ENCODE measurements at regions not wholly inside any gene's neighbourhood (a gene's known extent, or its start where the extent isn't known, plus 50 kb on each side); places are given as distances from the start of the nearest gene placed in this dataset.

DNA sequence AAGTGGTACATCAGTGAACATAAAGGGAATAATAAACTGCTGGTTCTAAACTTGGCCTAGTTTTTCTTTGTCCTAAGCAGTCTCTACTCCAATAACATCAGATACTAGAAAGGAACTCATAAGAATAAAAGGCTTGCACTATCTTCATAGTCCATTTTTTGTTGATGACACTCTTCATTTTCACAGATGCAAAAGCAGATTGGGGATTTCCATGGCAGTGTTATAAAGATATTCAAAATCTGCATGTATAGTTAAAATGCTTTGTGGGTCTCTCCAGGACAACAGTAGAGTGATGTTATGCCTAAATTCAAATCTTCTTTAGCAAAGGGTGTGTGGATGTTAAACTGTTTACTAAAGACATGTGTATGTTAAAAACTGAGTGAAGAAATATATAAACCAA lies 745.8 kb downstream of the TRHDE start:
- H3K36me3 ChIP-seq, result no peaks in the 10 kb centered on the region
- no peaks in the 10 kb centered on the region for H4K20me1 ChIP-seq
- H3K27ac ChIP-seq, result no peak overlapping the region
- H3K4me3 ChIP-seq, result no peak overlapping the region
- H3K4me2 ChIP-seq, result no peak overlapping the region
- no peaks in the 10 kb centered on the region for H3K27me3 ChIP-seq
- no peaks in the 10 kb centered on the region for H3K9me3 ChIP-seq
- H3K9ac ChIP-seq, result no peak overlapping the region
- no peaks in the 10 kb centered on the region for H3K4me1 ChIP-seq
- TF ChIP-seq Cebpa-rat (IDR thresholded peaks at IDR 0.05), result no peak

DNA sequence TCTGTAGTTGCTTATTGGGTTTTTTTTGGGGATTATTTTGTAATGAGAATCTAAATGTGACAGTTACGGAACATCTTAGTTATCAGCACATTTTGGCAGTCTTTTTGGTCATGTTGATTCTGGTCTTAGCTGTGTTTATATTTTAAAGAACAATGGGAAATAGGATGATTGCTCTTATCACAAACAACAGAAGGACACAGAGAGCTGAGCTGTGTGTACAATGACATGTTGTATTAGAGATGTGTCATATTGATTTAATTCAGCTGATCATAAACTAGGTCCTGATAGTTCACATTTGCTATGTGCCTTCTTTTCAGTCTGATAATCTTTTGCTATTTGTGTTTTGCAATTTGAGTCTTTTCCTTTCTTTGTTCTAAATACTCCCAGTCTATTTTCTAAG lies 781.7 kb downstream of the TRHDE start:
- H3K4me1 ChIP-seq, result no peaks in the 10 kb centered on the region

DNA sequence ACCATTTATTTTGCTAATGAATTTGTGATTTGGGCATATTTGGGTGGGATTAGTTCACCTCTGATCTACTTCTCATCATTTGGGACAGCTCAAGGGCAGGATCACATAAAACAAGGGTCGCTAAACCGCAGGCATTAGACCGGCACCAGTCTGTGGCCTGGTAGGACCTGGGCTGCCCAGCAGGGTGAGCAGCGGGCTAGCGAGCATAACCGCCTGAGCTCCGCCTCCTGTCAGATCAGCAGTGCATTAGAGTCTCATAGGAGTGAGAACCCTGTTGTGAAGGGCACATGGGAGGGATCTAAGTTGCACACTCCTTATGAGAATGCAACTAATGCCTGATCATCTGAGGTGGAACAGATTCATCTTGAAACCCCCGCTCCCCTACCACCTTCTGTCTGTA lies 785.3 kb downstream of the TRHDE start:
- H3K4me2 ChIP-seq, result no peak overlapping the region
- no peaks in the 10 kb centered on the region for H3K36me3 ChIP-seq
- no peaks in the 10 kb centered on the region for H3K27me3 ChIP-seq
- H3K27ac ChIP-seq, result no peak overlapping the region
- no peaks in the 10 kb centered on the region for H3K9me3 ChIP-seq
- H3K4me1 ChIP-seq, result no peaks in the 10 kb centered on the region
- no peak overlapping the region for H3K4me3 ChIP-seq
- no peak overlapping the region for H3K9ac ChIP-seq
- H4K20me1 ChIP-seq, result no peaks in the 10 kb centered on the region
- no peak for TF ChIP-seq Cebpa-rat (IDR thresholded peaks at IDR 0.05)

More for the DNA sequence above, 781.7 kb downstream of the TRHDE start:
- Histone ChIP-seq H3K9ac (no peak overlapping the region), H3K4me3 (no peak overlapping the region), H4K20me1 (no peaks in the 10 kb centered on the region), H3K27ac (no peak overlapping the region), H3K36me3 (no peaks in the 10 kb centered on the region), H3K4me2 (no peak overlapping the region), H3K9me3 (no peaks in the 10 kb centered on the region), H3K27me3 (no peaks in the 10 kb centered on the region)
- no peak for TF ChIP-seq Cebpa-rat (IDR thresholded peaks at IDR 0.05)

DNA sequence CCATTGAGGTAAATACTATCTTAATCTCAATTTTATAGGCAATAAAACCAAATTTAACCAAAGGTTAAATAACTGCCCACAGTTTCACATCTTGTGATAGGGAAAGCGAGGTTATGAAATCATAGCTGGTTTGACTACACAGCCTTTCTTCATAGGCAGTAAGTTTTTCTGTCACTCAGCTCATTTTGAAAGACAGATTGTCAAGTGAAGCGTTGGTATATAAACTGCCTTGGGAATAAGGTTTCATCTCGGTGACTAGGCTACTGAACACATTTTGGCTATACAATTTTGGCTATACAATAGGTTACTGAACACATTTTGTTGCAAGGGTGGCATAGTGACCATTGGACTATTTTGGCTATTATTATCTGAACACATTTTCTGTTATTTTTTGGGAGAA lies 793.7 kb downstream of the TRHDE start:
- Histone ChIP-seq H3K36me3 (no peaks in the 10 kb centered on the region), H3K27me3 (no peaks in the 10 kb centered on the region), H3K4me1 (no peaks in the 10 kb centered on the region), H4K20me1 (no peaks in the 10 kb centered on the region), H3K27ac (no peak overlapping the region), H3K9ac (no peak overlapping the region), H3K4me2 (no peak overlapping the region), H3K4me3 (no peak overlapping the region), H3K9me3 (no peaks in the 10 kb centered on the region)
- TF ChIP-seq Cebpa-rat (IDR thresholded peaks at IDR 0.05), result no peak

DNA sequence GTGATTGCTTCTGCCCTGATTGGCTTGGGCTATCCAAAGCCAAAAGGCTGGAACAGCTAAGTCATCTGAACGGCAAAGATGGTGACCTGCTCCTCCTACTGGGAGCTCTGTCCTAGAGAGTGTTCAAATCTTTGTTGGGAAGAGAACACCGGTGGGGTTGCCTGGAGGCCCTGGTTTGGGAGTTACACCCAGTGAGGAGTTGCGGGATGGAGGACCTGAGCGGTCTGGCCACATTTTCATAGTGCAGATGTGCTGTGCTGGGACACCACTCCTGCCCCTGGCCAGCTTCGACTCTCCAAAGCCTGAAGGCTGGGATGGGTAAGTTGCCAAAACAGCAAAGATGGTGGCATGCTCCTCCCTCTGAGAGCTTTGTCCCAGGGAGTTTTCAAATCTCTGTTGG lies 795.4 kb downstream of the TRHDE start:
- Histone ChIP-seq H3K36me3 (no peaks in the 10 kb centered on the region), H3K9me3 (no peaks in the 10 kb centered on the region), H3K4me2 (no peak overlapping the region), H3K27me3 (no peaks in the 10 kb centered on the region), H3K27ac (no peak overlapping the region), H3K4me3 (no peak overlapping the region), H3K9ac (no peak overlapping the region), H4K20me1 (no peaks in the 10 kb centered on the region), H3K4me1 (no peaks in the 10 kb centered on the region)
- TF ChIP-seq Cebpa-rat (IDR thresholded peaks at IDR 0.05), result no peak

DNA sequence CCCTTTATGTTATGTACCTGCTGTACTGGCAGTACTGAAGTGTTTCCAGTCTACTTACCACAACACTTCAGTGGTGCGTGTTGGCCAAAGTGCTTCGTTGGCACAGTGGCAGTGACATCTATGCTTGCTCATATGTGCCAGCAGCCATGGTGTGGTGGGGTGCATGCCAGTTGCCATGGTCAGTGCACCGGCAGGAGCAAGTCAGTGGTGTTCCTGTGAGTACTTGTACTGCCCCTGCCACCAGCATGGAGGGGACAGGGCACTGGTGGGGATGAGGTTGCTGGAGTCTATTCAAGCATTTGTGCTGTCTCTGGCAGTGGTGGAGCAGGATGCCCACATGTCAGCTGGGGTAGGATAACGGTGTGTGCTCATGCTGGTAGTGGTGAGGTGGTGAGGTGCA lies 800.0 kb downstream of the TRHDE start:
- Histone ChIP-seq H3K36me3 (no peaks in the 10 kb centered on the region), H3K4me2 (no peak overlapping the region), H3K9me3 (no peaks in the 10 kb centered on the region), H3K9ac (no peak overlapping the region), H3K27me3 (no peaks in the 10 kb centered on the region), H3K4me3 (no peak overlapping the region), H3K4me1 (no peaks in the 10 kb centered on the region), H4K20me1 (no peaks in the 10 kb centered on the region), H3K27ac (no peak overlapping the region)
- TF ChIP-seq Cebpa-rat (IDR thresholded peaks at IDR 0.05), result no peak

DNA sequence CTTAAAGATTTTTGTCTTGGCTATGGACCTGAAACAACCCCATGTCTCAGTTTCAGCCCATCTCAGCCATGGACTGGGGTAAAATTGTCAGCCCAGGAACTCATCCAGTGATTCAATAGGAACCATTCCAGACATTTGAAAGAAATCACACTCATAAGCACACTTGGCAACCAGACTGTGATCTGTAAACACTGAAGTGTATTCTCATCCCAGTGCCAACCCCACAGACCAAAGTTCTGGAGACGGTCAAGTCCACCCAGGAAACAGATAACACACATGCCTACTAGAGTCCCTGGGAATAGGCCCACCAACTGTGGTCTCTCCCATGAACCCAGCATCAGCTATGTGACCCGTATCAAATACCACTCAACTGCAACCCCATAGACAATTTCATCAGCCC lies 804.6 kb downstream of the TRHDE start:
- Histone ChIP-seq H3K9me3 (no peaks in the 10 kb centered on the region), H3K4me1 (no peaks in the 10 kb centered on the region), H3K27ac (no peak overlapping the region), H4K20me1 (no peaks in the 10 kb centered on the region), H3K9ac (no peak overlapping the region), H3K4me3 (no peak overlapping the region), H3K36me3 (no peaks in the 10 kb centered on the region), H3K27me3 (no peaks in the 10 kb centered on the region), H3K4me2 (no peak overlapping the region)
- TF ChIP-seq Cebpa-rat (IDR thresholded peaks at IDR 0.05), result no peak

DNA sequence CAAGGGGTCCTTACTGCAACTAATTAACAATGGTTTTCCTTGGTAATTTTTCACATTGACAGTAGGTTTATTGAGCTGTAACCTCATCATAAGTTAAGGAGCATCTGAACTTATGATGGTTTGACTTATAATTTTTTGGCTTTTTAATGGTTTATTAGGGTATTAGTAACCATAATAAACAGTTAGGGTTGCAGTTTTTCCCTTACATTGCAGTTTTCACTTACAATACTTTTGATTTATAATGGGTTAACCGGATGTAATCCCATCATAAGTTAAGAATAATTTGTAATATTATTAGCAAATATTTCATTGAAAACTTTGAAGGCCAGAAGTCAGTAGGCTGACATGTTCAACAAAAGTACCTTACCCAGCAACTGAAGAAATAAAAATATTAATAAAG lies 811.6 kb downstream of the TRHDE start:
- Histone ChIP-seq H4K20me1 (no peaks in the 10 kb centered on the region), H3K27ac (no peak overlapping the region), H3K27me3 (no peaks in the 10 kb centered on the region), H3K4me1 (no peaks in the 10 kb centered on the region), H3K9me3 (peaks cover 9% of the 10 kb centered on the region; the same call in 1 of the 2 replicates), H3K4me3 (no peak overlapping the region), H3K4me2 (no peak overlapping the region), H3K9ac (no peak overlapping the region), H3K36me3 (no peaks in the 10 kb centered on the region)
- TF ChIP-seq Cebpa-rat (IDR thresholded peaks at IDR 0.05), result no peak

DNA sequence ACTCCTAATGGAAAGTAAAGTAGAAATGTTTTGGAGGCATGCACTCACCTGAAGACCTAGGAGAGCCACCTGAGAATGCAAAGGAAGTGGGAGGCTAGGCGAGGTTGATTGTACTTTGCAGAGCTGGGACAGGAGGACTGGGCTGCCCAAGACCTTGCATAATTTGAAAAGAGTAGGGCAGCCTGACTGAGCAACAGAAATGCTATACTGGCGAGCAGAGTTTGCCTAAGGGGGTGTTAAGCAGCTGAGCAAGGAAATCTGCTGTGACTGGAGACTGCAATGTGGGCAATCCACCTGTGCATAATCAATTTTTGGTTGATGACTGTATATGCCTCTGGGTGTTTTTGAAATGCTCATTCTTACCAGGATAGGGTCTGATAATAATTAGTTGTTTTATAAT lies 834.1 kb downstream of the TRHDE start:
- Histone ChIP-seq H3K27ac (no peak overlapping the region), H3K9me3 (no peaks in the 10 kb centered on the region), H4K20me1 (no peaks in the 10 kb centered on the region), H3K9ac (no peak overlapping the region), H3K27me3 (no peaks in the 10 kb centered on the region), H3K4me2 (no peak overlapping the region), H3K4me1 (no peaks in the 10 kb centered on the region), H3K36me3 (no peaks in the 10 kb centered on the region), H3K4me3 (no peak overlapping the region)
- no peak for TF ChIP-seq Cebpa-rat (IDR thresholded peaks at IDR 0.05)

DNA sequence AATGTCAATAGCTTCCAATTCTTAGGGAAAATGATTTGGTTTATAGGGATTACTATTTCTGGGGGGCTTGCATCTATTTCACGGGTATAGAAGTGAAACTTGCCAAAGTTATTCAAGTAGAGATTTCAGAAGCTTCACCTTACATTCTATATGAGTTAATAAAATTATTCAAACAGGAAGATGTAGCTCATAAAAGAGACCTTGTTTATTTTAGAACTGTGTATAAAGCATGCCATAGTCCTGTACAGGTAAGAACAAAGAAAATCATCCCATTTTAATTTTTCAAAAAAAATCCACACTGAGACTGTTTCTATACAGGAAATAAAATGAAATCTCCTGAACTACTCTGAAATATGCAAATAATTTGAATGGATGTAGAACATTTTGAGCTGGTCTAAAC lies 834.7 kb downstream of the TRHDE start:
- no peaks in the 10 kb centered on the region for H3K27me3 ChIP-seq
- no peaks in the 10 kb centered on the region for H3K4me1 ChIP-seq
- no peak overlapping the region for H3K27ac ChIP-seq
- H3K4me3 ChIP-seq, result no peak overlapping the region
- no peak for TF ChIP-seq Cebpa-rat (IDR thresholded peaks at IDR 0.05)
- no peaks in the 10 kb centered on the region for H3K36me3 ChIP-seq
- no peaks in the 10 kb centered on the region for H4K20me1 ChIP-seq
- no peak overlapping the region for H3K9ac ChIP-seq
- no peaks in the 10 kb centered on the region for H3K9me3 ChIP-seq
- H3K4me2 ChIP-seq, result no peak overlapping the region

DNA sequence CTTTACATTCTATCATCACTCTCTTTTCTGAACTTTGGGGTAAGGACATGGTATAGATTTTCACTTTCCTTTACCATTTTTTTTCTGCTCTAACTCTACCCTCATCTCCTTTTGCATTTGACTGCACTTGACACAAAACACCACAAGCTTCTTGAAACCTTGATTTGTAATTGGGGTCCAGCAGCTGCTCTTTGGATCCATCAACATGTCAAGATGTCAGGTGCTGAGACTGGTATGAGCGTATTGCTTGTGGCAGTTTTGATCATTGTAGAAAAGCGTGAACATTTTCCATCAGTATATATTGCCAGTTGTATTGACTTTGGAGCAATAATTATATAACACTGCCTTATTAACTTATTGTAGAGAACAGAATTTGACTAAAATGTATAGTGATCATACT lies 838.6 kb downstream of the TRHDE start:
- Histone ChIP-seq H3K4me2 (no peak overlapping the region), H3K9ac (no peak overlapping the region), H4K20me1 (no peaks in the 10 kb centered on the region), H3K36me3 (no peaks in the 10 kb centered on the region), H3K4me1 (no peaks in the 10 kb centered on the region), H3K4me3 (no peak overlapping the region), H3K27ac (no peak overlapping the region), H3K9me3 (no peaks in the 10 kb centered on the region), H3K27me3 (no peaks in the 10 kb centered on the region)
- no peak for TF ChIP-seq Cebpa-rat (IDR thresholded peaks at IDR 0.05)
